ENCODE measurements at regions not wholly inside any gene's neighbourhood (a gene's known extent, or its start where the extent isn't known, plus 50 kb on each side); places are given as distances from the start of the nearest gene placed in this dataset.
A peak's percentile ranks its signal among the peaks of the same experiment; 100 is the strongest.

DNA sequence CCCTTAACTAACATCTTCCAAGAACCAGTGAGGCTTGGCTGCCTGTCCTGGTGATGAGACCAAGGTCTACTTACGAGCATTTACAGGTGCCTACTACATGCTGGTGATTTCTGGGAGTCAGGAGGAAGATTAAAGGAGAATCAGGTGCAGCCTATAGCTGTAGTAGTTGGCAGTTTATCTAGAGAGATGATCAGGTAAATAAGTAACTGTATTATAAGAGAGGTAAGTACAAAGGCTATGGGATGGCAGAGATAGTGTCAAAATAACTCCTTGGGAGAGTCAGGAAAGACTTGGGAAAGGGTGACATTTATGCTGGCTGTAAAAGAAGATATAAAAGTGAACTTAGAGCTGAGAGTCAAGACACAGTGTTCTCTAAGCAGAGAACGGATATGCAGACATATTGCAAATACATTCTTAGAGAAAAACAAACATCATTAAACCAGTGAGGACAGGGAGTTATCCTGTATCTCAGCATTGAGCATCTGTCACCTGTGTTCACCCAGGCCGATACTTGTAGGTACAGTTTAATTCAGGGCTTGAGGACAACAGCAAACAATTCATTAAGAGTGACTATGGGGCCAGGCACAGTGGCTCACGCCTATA lies 49.7 kb upstream of the ACP3 start:
- no peak overlapping the region for H2AFZ ChIP-seq (ENCODE audit: low read length)
- no peaks in the 10 kb centered on the region for H3F3A ChIP-seq (ENCODE audit: low read length, unreplicated experiment)
- H3K4me3 ChIP-seq (ENCODE audit: low read length): no peak overlapping the region
- H3K79me2 ChIP-seq (ENCODE audit: low read length): no peaks in the 10 kb centered on the region
- H3K36me3 ChIP-seq (ENCODE audit: low read depth, low read length): no peaks in the 10 kb centered on the region
- no peaks in the 10 kb centered on the region for H3K27me3 ChIP-seq (ENCODE audit: low read length)
- TF ChIP-seq, protein P1, sequence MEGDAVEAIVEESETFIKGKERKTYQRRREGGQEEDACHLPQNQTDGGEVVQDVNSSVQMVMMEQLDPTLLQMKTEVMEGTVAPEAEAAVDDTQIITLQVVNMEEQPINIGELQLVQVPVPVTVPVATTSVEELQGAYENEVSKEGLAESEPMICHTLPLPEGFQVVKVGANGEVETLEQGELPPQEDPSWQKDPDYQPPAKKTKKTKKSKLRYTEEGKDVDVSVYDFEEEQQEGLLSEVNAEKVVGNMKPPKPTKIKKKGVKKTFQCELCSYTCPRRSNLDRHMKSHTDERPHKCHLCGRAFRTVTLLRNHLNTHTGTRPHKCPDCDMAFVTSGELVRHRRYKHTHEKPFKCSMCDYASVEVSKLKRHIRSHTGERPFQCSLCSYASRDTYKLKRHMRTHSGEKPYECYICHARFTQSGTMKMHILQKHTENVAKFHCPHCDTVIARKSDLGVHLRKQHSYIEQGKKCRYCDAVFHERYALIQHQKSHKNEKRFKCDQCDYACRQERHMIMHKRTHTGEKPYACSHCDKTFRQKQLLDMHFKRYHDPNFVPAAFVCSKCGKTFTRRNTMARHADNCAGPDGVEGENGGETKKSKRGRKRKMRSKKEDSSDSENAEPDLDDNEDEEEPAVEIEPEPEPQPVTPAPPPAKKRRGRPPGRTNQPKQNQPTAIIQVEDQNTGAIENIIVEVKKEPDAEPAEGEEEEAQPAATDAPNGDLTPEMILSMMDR (conservative IDR thresholded peaks at IDR 0.05; ENCODE audit: low read depth, low read length): no peak
- TF ChIP-seq EZH2phosphoT487 (IDR thresholded peaks at IDR 0.05; ENCODE audit: borderline replicate concordance, low read length) (no peak), EZH2 (IDR thresholded peaks at IDR 0.05; ENCODE audit: low read length, unreplicated experiment) (no peak)
- intact Hi-C loops (cut with micrococcal nuclease): no loop called here
- H3K9me3 ChIP-seq (ENCODE audit: low read length): no peaks in the 10 kb centered on the region
- H3K9ac ChIP-seq (ENCODE audit: low read length): no peak overlapping the region
- no TSS peak for BruUV-seq (replicated peaks)
- no peak overlapping the region for H3K27ac ChIP-seq (ENCODE audit: low read length)
- no peaks in the 10 kb centered on the region for H3K9me2 ChIP-seq (replicated peaks; ENCODE audit: low read length)
- ATAC-seq: peak; percentile 37; the same call in 1 of the 2 replicates
- H3K4me2 ChIP-seq (ENCODE audit: low read length): no peak overlapping the region
- ChIA-PET POLR2A (ENCODE audit: unreplicated experiment) (no interaction called here), CTCF (no interaction called here)
- DNase-seq: no peak
- no peaks in the 10 kb centered on the region for H3K4me1 ChIP-seq (ENCODE audit: insufficient read depth, low read length)
- H4K20me1 ChIP-seq (ENCODE audit: low read length): no peaks in the 10 kb centered on the region

Measured in PC-3 (cell line).